Mucosa of rectum (tissue), 2 donors: ENCODE measurements at regions not wholly inside any gene's neighbourhood (a gene's known extent, or its start where the extent isn't known, plus 50 kb on each side); places are given as distances from the start of the nearest gene placed in this dataset.

ENCODE experiments used
- H3K27ac ChIP-seq, 2 donors: one replicate each; pipeline ENCODE4 v1.7.0; 2013; ENCODE audit warnings: inconsistent platforms in 2 of 2, low read depth in 2 of 2, low read length in 2 of 2
- H3K27me3 ChIP-seq, 2 donors: one replicate each; pipeline ENCODE4 v1.7.0; 2013; ENCODE audit warnings: low read length in 2 of 2; ENCODE audit not compliant: control insufficient read depth in 2 of 2, insufficient read depth in 2 of 2
- H3K36me3 ChIP-seq, 2 donors: one replicate each; pipeline ENCODE4 v1.7.0; 2013; ENCODE audit warnings: low read length in 2 of 2; ENCODE audit not compliant: control insufficient read depth in 2 of 2, insufficient read depth in 2 of 2
- H3K4me1 ChIP-seq, 2 donors: one replicate each; pipeline ENCODE4 v1.7.0; 2013; ENCODE audit warnings: low read length in 2 of 2, mild to moderate bottlenecking in 1 of 2; ENCODE audit not compliant: control insufficient read depth in 2 of 2, insufficient read depth in 2 of 2
- H3K4me3 ChIP-seq, 2 donors: one replicate each; pipeline ENCODE4 v1.7.0; 2013; ENCODE audit warnings: low read length in 2 of 2
- H3K9ac ChIP-seq, 2 donors: one replicate each; pipeline ENCODE4 v1.7.0; 2013; ENCODE audit warnings: low read length in 2 of 2, low read depth in 1 of 2, mild to moderate bottlenecking in 1 of 2
- H3K9me3 ChIP-seq, 2 donors: one replicate each; pipeline ENCODE4 v1.7.0; 2013; ENCODE audit warnings: low read length in 2 of 2; ENCODE audit not compliant: control insufficient read depth in 2 of 2
- donor health status: healthy.
- donor health status: Normal muscosa, but diverticular disease.

DNA sequence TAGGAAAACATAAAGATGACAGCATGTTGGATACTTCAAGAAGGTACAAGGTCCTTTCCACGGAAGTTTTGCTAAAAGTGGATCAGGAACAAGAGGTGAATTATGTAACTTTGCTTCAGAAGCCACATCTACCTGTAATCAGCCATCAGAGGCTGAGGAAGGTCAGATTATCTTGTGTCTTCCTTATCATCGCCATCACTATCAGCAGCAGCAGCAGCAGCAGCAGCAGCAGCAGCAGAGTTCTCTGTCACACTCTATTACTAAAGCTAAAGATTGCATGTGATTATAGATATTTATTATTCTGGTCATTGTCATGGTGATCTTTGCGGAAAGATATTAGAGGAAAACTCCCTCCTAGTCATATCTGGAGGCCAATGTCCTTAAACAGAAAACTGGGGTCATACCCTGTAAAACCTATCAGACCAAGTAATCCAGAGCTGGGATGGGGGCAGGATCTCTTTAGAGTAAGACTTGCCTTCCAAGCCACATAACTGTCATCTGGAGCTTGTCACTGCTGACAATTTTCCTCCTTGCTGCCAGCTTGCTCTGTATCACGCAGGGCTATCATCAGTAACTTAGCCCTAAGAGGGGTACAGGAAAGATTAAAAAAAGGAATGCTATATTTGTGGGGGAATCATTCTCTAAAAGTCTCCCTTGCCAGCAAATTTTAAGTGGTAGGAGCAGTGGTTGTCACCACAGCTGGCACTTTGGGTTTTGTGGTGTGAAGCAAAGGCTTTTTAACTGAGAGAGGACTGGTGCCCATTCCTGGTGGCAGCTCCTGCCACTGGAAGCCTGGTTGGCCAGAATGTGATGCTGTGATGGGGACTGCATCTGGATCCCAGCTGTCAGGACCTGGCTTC, 130.9 kb upstream of the RASGRP1 start:
- no peak overlapping the region for H3K9ac ChIP-seq
- H3K4me3 ChIP-seq: no peak overlapping the region
- peak overlapping the region in 1 of 2 donors; percentile 1 for H3K27ac ChIP-seq
- H3K9me3 ChIP-seq: no peaks in the 10 kb centered on the region
- peaks cover 0 to 8% of the 10 kb centered on the region in 2 donors for H3K4me1 ChIP-seq
- H3K27me3 ChIP-seq: no peaks in the 10 kb centered on the region
- H3K36me3 ChIP-seq: no peaks in the 10 kb centered on the region

DNA sequence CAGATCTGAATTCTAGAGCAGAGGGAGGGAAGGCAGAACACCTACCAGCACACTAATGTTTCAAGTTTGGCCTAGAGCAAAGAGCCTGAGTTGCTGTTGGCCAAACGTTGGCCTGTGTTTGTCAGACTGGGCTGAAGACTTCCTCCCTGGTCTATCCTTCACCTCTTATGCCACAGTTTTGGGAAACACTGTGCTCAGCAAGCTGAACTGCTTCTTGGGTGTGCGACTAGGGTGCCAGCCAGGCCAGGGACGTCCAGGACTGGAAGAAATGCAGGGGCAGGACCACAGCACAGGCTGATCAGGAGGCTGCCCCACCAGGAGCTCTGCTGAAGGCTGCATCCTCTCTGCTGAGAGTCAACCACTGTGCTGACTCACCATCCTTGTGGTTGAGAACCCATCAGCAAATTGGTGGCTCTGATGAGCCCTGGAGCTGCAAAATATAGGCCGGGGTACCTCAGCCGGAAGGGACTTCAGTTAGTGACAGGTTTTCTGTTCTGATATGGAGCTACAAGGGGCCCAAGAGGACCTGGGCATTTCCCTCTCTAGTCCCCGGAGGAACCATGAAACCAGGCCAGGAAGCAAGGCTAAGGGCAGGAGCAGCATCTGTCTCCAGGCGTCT, 131.6 kb upstream of the RASGRP1 start:
- H3K4me3 ChIP-seq: no peak overlapping the region

GRCh38 chr15:38696790-38697495, 132.3 kb upstream of the RASGRP1 start:
- Histone ChIP-seq H3K4me1 (peaks cover 10 to 21% of the 10 kb centered on the region in 2 donors), H3K36me3 (no peaks in the 10 kb centered on the region), H3K9ac (no peak overlapping the region), H3K27ac (no peak overlapping the region), H3K9me3 (no peaks in the 10 kb centered on the region), H3K27me3 (no peaks in the 10 kb centered on the region), H3K4me3 (no peak overlapping the region)

More for the DNA sequence above, 131.6 kb upstream of the RASGRP1 start:
- peaks cover 3 to 14% of the 10 kb centered on the region in 2 donors for H3K4me1 ChIP-seq
- no peak overlapping the region for H3K9ac ChIP-seq
- H3K9me3 ChIP-seq: no peaks in the 10 kb centered on the region
- peak overlapping the region in 1 of 2 donors; percentile 1 for H3K27ac ChIP-seq
- no peaks in the 10 kb centered on the region for H3K36me3 ChIP-seq
- H3K27me3 ChIP-seq: no peaks in the 10 kb centered on the region

DNA sequence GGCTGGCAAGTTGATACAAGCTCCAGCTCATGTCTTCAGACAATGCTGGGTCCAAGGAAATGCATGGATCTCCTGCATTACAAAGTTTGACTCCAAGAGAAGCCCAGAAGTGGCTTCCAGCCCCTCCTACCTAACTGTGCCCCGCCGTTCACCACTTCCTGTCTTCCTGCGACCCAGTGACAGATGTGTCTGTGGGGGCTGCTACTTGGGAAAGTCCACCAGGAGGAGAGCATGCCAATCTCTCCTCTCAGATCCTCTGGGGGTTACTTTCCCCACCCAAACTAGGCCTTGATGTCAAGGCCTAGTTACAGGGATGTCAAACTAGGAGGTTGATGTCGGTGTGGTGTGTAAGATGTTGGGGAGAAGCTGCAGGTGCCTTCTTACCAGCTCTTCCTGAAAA, 133.6 kb upstream of the RASGRP1 start:
- no peaks in the 10 kb centered on the region for H3K36me3 ChIP-seq

GRCh38 chr15:38699633-38700230, 135.1 kb upstream of the RASGRP1 start:
- peaks cover 13 to 28% of the 10 kb centered on the region in 2 donors for H3K4me1 ChIP-seq
- H3K27ac ChIP-seq: no peak overlapping the region
- no peaks in the 10 kb centered on the region for H3K36me3 ChIP-seq
- H3K27me3 ChIP-seq: no peaks in the 10 kb centered on the region
- H3K4me3 ChIP-seq: no peak overlapping the region
- no peak overlapping the region for H3K9ac ChIP-seq
- no peaks in the 10 kb centered on the region for H3K9me3 ChIP-seq

More for the DNA sequence above, 133.6 kb upstream of the RASGRP1 start:
- no peaks in the 10 kb centered on the region for H3K27me3 ChIP-seq
- H3K9ac ChIP-seq: no peak overlapping the region
- H3K4me1 ChIP-seq: peaks cover 13 to 28% of the 10 kb centered on the region in 2 donors
- H3K9me3 ChIP-seq: no peaks in the 10 kb centered on the region
- no peak overlapping the region for H3K4me3 ChIP-seq
- no peak overlapping the region for H3K27ac ChIP-seq

- no peak overlapping the region for H3K27ac ChIP-seq
- H3K4me1 ChIP-seq: peaks cover 13 to 25% of the 10 kb centered on the region in 2 donors
- H3K9ac ChIP-seq: no peak overlapping the region
- H3K9me3 ChIP-seq: no peaks in the 10 kb centered on the region
- no peaks in the 10 kb centered on the region for H3K27me3 ChIP-seq
- H3K4me3 ChIP-seq: no peak overlapping the region
- no peaks in the 10 kb centered on the region for H3K36me3 ChIP-seq
These were observed 136.5 kb upstream of the RASGRP1 start for GRCh38 chr15:38701149-38701548.

DNA sequence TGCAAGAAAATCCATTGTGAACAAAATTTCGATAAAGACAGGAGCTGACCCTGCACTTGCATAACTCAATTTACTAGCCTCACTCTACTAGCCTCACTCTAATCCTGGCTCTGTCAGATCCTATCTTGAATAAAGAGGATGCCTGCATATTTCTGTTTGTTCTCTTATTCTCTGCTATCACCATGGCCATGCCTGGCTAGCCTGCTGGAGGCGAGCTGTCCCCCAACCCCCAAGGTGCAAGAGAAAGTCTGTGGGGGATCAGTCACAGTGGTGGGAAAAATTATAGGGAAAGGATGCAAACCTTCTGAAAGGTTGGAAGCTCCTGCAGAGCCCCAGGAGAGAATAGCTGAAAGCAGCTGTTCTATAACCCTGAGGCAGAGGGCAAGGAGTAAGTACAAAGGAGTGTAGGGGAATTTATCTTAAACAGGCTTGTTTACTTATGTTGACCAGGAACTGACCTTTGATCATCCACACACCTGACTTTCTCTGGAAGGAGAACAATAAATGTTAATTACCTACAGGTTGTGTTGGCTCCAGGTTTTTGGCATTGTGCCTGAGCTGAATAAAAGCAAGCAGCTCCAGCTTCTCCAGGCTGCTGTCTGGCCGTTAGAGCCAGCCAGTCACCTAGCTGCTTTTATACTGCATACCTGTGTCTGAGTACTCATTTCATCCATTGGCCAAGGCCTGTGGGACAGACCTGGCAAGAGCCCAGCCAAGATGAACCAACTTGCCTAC, 137.7 kb upstream of the RASGRP1 start:
- Histone ChIP-seq H3K27me3 (no peaks in the 10 kb centered on the region), H3K36me3 (no peaks in the 10 kb centered on the region), H3K4me3 (peak overlapping the region; percentile 14 to 20), H3K27ac (peak overlapping the region in 1 of 2 donors; percentile 34), H3K9me3 (no peaks in the 10 kb centered on the region), H3K9ac (no peak overlapping the region), H3K4me1 (peaks cover 13 to 24% of the 10 kb centered on the region in 2 donors)

DNA sequence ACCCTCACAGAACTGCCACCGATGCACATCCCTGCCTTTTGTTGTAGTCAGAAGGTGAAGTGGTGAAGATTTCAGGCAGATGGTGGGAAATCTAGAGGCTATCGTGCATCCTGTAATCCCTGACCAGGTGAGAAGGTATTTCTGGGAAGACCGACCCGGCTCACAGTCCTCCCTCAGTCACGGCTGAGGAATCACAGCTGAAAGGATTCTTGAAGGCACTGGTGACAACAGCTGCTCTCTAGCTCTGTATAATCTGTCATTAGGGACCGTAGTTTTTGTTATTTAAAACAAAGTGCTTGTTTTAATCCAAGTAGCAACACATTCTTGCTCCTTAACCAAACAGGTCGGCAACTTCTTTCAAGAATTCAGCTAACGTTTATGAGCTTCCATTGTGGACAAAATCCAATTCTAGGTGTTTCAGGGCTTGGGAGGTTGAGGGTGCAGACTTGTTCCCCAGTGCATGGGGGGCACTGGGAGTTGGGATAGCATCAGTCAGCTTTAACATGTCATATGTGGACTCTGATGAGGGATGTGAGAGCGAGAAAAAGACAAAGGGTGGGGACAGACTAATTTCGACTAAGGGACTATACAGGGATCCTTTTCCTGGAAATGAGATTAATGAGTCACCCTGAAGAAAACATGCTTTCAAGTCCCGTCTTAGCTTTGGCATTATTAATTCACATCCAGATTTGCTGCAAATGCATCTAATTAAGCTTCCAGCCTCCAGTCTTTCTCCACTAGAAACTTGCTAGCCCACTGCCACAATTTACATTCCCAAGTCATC, 141.0 kb upstream of the RASGRP1 start:
- no peak overlapping the region for H3K9ac ChIP-seq
- H3K36me3 ChIP-seq: no peaks in the 10 kb centered on the region
- peaks cover 13 to 18% of the 10 kb centered on the region in 2 donors for H3K4me1 ChIP-seq
- no peak overlapping the region for H3K27ac ChIP-seq
- H3K4me3 ChIP-seq: no peak overlapping the region
- no peaks in the 10 kb centered on the region for H3K9me3 ChIP-seq
- no peaks in the 10 kb centered on the region for H3K27me3 ChIP-seq

DNA sequence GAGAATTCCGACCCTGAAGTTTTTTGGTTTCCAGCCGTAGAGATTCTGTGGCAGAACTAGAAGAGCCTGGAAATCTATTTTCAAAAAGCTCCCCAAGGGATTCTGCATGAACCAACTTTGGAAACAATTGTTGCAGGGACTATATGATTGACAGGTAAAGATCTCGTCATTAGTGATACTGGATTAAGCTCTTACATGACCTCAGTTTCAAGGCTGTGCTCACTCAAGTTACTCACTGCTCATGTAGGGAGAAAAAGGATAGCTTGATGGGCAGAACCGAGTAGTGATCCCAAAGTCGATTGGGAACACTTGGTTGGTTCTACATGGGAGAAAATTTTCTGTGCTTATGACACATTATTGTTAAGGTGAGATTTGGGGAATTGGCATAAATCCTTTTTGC, 142.3 kb upstream of the RASGRP1 start:
- Histone ChIP-seq H3K27me3 (no peaks in the 10 kb centered on the region), H3K4me3 (no peak overlapping the region), H3K9ac (no peak overlapping the region), H3K27ac (no peak overlapping the region), H3K4me1 (peaks cover 3 to 6% of the 10 kb centered on the region in 2 donors), H3K9me3 (no peaks in the 10 kb centered on the region), H3K36me3 (no peaks in the 10 kb centered on the region)
